SK-N-MC (cell line): ENCODE measurements at regions not wholly inside any gene's neighbourhood (a gene's known extent, or its start where the extent isn't known, plus 50 kb on each side); places are given as distances from the start of the nearest gene placed in this dataset.

Experiments used
- DNase-seq: peaks from one replicate; pipeline ENCODE4 v3.0.0-alpha.2; 2011; ENCODE audit warnings: low read depth, low spot score
- H3K27ac ChIP-seq: fragments of 200-600 bp; sonication (generic); 2 replicates; pipeline ENCODE4 v1.5.1; 2016; ENCODE audit warnings: mixed run types
- H3K36me3 ChIP-seq: fragments of 200-600 bp; sonication (generic); 2 replicates; pipeline ENCODE4 v1.6.1; 2017; ENCODE audit warnings: antibody characterized with exemption, low read length, mixed read lengths; ENCODE audit not compliant: insufficient read depth
- H3K4me3 ChIP-seq: fragments of 200-600 bp; sonication (generic); 2 replicates; pipeline ENCODE4 v1.5.1; 2016
- H3K9ac ChIP-seq: fragments of 200-600 bp; sonication (generic); 2 replicates; pipeline ENCODE4 v1.8.0; 2017; ENCODE audit warnings: mixed run types, mixed read lengths; ENCODE audit not compliant: insufficient read length
- H3K9me3 ChIP-seq: fragments of 200-600 bp; sonication (generic); 2 replicates; pipeline ENCODE4 v1.6.1; 2017; ENCODE audit warnings: low read depth, mild to moderate bottlenecking, antibody characterized with exemption, low read length, moderate library complexity, mixed read lengths
- EZH2 ChIP-seq: fragments of 200-600 bp; sonication (generic); IDR thresholded peaks from one replicate; pipeline ENCODE4 v1.6.1; 2017; ENCODE audit warnings: antibody characterized with exemption
- FOXP2 ChIP-seq: optimal IDR thresholded peaks from 2 replicates; pipeline ENCODE3; 2011; ENCODE audit warnings: mild to moderate bottlenecking, moderate library complexity; ENCODE audit not compliant: insufficient read depth; ENCODE audit errors: extremely low read length, control extremely low read depth
- POLR2AphosphoS5 ChIP-seq: IDR thresholded peaks from 2 replicates; pipeline ENCODE4 v1.6.1; 2012; ENCODE audit warnings: mild to moderate bottlenecking, low read depth, low read length, borderline replicate concordance

DNA sequence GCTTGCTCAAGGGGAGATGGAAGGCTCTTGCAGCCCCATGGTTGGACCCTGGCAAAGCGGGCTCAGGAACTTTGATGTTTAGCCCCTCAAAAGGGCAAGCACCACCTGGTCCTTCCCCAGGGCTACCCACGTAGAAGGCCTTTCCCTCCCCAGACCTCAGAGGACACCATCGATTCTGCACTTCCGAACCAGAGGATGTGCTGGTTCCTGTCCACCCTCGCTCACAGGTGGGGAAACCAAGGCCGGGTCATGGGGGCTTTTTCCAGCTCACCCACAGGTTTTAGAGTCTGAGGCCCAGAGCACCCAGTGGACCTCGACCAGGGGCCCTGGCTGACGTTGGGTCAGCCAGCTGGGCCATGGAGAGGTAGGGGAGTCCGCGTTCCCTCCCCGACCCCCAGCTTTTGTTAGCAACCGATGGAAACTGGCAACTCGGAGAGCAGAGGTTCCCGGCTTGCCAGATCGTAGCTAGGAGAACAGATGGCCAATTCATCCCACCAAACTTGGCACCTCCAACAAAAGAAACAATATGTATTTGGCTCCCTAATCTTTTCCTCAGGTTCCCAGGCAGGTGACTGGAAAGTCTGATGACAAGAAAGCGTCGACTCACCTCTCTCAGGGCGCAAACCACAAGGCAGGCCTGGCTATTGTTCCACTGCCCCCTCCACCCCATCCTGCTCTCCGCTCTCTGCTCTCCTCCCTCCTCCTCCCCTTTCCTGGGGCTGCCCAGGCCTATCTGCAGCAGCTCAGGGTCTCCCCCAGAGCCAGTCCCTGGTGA, 167.6 kb upstream of the SMIM23 start:
- no peaks in the 10 kb centered on the region for H3K36me3 ChIP-seq
- no peak for TF ChIP-seq POLR2AphosphoS5
- TF ChIP-seq FOXP2 = no peak
- TF ChIP-seq EZH2 = no peak
- H3K9me3 ChIP-seq = no peaks in the 10 kb centered on the region
- no peak overlapping the region for H3K9ac ChIP-seq
- no peak overlapping the region for H3K27ac ChIP-seq
- H3K4me3 ChIP-seq = no peak overlapping the region
- no peak for DNase-seq

DNA sequence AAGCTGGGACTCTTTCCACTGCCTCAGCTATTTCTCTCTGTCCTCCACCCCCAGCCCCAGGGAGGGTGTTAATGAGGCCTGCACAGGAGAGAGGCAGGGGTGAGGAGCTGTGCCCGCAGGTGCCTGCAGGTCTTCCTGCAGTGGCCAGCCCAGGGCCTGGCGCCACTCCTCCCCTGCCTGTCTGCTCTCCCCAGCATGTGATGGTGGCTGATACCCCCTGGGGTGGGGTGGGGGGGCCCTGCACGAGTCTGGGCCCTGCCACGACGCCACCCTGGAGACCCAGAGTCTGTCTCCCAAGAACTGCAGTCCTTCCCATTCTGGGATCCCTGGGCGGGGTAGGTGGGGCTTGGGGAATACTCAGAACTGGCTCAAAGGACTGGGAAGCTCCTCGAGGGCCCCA, 166.4 kb upstream of the SMIM23 start:
- TF ChIP-seq FOXP2 (no peak), POLR2AphosphoS5 (no peak), EZH2 (no peak)
- Histone ChIP-seq H3K9me3 (no peaks in the 10 kb centered on the region), H3K4me3 (no peak overlapping the region), H3K9ac (no peak overlapping the region), H3K36me3 (no peaks in the 10 kb centered on the region), H3K27ac (no peak overlapping the region)
- no peak for DNase-seq

DNA sequence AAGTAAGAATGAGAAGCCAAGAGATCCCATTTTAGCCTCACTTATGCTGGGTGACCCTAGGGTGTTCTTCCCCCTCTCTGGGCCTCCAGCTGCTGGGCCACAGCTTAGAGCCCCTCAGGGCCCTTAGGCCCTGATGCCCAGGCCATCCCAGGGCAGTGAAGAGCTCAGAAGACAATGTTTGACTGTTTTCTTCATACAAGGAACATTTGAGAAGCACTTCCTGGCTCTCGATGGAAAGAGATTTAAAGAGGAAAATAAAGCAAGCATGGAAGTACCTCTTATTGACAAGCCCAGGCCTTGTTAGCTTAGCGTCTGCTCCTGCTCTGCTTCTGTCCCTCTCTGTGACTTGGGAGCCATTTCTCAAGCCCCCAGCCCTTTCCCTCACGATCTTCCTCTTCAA, 165.9 kb upstream of the SMIM23 start:
- no peak overlapping the region for H3K4me3 ChIP-seq
- no peak overlapping the region for H3K9ac ChIP-seq
- DNase-seq = no peak
- no peaks in the 10 kb centered on the region for H3K36me3 ChIP-seq
- H3K9me3 ChIP-seq = no peaks in the 10 kb centered on the region
- TF ChIP-seq POLR2AphosphoS5 (no peak), EZH2 (no peak), FOXP2 (no peak)
- H3K27ac ChIP-seq = no peak overlapping the region

DNA sequence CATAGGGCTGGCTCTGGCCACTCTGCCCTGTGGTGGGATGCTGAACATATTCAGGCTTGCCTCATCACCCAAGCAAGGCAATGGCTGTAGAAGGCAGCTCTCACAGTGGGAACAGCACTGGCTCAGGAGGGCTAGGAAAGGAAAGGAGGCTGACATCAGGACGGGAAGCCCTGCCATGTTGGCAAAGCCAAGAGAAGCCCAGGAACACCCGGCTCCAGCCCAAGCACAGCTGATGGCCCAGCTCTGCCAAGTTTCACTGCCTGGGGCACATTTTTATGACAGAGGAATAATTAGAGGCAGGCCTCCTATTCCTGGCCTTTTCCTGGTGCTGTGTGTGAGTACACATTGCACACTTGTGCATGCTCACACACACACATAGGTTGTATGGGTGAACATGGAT, 163.6 kb upstream of the SMIM23 start:
- TF ChIP-seq FOXP2 = no peak
- DNase-seq = no peak

DNA sequence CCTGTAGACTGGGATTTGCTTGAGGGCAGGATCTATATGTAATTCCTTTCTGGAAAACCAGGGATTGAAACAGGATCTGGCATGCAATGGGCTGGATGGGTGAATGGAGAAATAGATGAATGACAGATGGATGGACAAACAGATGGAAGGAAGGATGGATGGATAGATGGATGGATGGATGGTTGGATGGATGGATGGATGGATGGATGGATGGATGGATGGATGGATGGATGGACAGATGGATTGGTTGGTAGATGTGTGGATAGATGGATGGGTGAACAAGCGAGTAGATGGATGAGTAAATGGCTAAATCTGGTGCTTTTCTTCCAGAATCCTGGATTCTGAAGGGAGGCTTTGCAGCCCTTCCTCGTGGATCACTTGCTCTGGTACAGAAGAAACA, 162.5 kb upstream of the SMIM23 start:
- Histone ChIP-seq H3K4me3 (no peak overlapping the region), H3K36me3 (no peaks in the 10 kb centered on the region), H3K27ac (no peak overlapping the region), H3K9ac (no peak overlapping the region), H3K9me3 (no peaks in the 10 kb centered on the region)
- TF ChIP-seq FOXP2 (no peak), POLR2AphosphoS5 (no peak), EZH2 (no peak)
- no peak for DNase-seq

More for the DNA sequence above, 163.6 kb upstream of the SMIM23 start:
- Histone ChIP-seq H3K36me3 (no peaks in the 10 kb centered on the region), H3K27ac (no peak overlapping the region), H3K9ac (no peak overlapping the region), H3K4me3 (no peak overlapping the region), H3K9me3 (no peaks in the 10 kb centered on the region)

DNA sequence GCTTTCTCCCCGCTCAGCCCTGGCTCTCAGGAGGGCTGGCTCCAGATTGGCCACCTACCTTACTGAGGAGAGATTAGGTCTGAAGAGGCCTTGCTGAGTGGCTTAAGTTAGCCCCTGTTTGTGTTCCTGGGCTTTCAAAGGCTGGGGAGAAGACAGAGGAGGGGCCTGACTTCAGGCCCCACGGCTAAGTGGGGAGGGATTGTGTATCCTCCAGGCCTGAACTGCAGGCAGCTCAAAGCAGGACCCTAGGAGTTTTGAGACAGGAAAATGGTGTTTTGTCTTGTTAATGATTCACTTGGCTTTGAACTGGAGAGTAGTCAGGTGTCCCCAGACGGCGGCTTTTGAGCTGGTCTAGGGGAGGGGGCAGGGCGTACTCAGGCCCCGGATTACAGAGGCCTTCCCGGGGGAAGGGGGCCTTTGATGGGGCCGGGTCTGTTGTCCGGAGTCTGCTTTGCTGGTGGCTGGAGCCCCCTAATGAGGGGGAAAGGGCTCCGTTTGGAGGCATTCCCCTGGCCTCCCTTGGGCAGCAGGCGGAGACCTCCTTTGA, 162.0 kb upstream of the SMIM23 start:
- H3K9ac ChIP-seq = no peak overlapping the region
- no peaks in the 10 kb centered on the region for H3K36me3 ChIP-seq
- no peak overlapping the region for H3K4me3 ChIP-seq
- H3K27ac ChIP-seq = no peak overlapping the region
- TF ChIP-seq FOXP2 (no peak), POLR2AphosphoS5 (no peak), EZH2 (no peak)
- no peak for DNase-seq
- H3K9me3 ChIP-seq = no peaks in the 10 kb centered on the region

DNA sequence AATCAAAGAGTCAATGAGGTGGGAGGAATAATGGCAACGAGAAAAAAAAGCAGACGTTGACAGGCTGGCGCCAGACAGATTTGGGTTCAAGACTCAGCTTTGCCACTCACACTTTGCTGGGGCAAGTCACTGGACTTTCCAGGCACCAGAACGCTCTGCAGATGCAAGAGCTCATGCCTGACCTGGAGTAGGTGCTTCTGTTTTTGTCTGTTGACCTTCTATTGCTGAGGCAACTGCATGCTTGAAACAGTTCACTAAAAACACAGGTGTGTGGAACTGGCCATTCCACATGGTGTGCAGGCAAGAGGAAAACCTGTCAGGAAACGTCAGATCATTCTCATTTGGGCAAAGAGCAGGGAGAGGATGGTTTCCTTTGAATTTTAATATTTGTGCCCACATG, 161.2 kb upstream of the SMIM23 start:
- Histone ChIP-seq H3K9ac (no peak overlapping the region), H3K36me3 (no peaks in the 10 kb centered on the region), H3K27ac (no peak overlapping the region), H3K4me3 (no peak overlapping the region), H3K9me3 (no peaks in the 10 kb centered on the region)
- TF ChIP-seq EZH2 (no peak), FOXP2 (no peak), POLR2AphosphoS5 (no peak)
- no peak for DNase-seq

DNA sequence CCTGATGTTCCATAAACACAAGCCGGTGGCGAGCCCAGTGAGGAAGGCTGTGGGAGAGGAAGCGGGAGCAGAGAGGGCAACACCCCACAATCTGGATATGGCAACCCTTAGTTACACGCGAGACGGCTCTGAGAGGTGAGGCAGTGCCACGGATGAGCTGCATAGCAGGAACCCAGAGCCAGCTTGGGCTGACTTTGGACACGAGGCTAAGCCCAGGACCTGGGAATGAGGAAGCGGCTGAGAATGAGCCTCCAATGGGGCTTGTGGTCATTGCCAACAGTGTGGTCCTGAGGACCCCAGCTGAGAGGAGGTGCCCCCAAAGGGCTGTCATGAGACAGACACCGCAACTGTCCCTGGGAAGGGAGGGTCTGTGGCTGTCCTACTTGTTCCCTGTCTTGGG, 160.0 kb upstream of the SMIM23 start:
- no peak overlapping the region for H3K4me3 ChIP-seq
- H3K9me3 ChIP-seq = no peaks in the 10 kb centered on the region
- H3K9ac ChIP-seq = no peak overlapping the region
- TF ChIP-seq EZH2 (no peak), POLR2AphosphoS5 (no peak), FOXP2 (no peak)
- DNase-seq = no peak
- H3K36me3 ChIP-seq = no peaks in the 10 kb centered on the region
- H3K27ac ChIP-seq = no peak overlapping the region
